Ishikawa (cell line): ENCODE measurements at regions not wholly inside any gene's neighbourhood (a gene's known extent, or its start where the extent isn't known, plus 50 kb on each side); places are given as distances from the start of the nearest gene placed in this dataset.

Experiments used
- CREB1 ChIP-seq: IDR thresholded peaks from 2 replicates; pipeline ENCODE4 v1.6.1; 2012; ENCODE audit warnings: low read depth
- EGR1 ChIP-seq: IDR thresholded peaks from 2 replicates; pipeline ENCODE4 v1.6.1; 2012
- EP300 ChIP-seq: IDR thresholded peaks from 2 replicates; pipeline ENCODE4 v1.6.1; 2012; ENCODE audit warnings: borderline replicate concordance
- MAX ChIP-seq: IDR thresholded peaks from 2 replicates; pipeline ENCODE4 v1.6.1; 2012
- RAD21 ChIP-seq: IDR thresholded peaks from 2 replicates; pipeline ENCODE4 v1.6.1; 2012; ENCODE audit warnings: low read depth
- TAF1 ChIP-seq: IDR thresholded peaks from 2 replicates; pipeline ENCODE4 v1.6.1; 2012; ENCODE audit warnings: low read depth, mild to moderate bottlenecking
- TEAD4 ChIP-seq: IDR thresholded peaks from 2 replicates; pipeline ENCODE4 v1.6.1; 2012
- USF1 ChIP-seq: IDR thresholded peaks from 2 replicates; pipeline ENCODE4 v1.6.1; 2012
- YY1 ChIP-seq: IDR thresholded peaks from 2 replicates; pipeline ENCODE4 v1.6.1; 2012; ENCODE audit warnings: low read depth
- ZBTB7A ChIP-seq: IDR thresholded peaks from 2 replicates; pipeline ENCODE4 v1.6.1; 2012; ENCODE audit warnings: low read depth
- TF ChIP-seq, protein P1 (sequence below): IDR thresholded peaks from 2 replicates; pipeline ENCODE4 v1.6.1; 2012; ENCODE audit warnings: low read depth, mild to moderate bottlenecking

GRCh38 chr15:81751256-81751655, 294.6 kb downstream of the MEX3B start:
- TF ChIP-seq MAX (no peak), ZBTB7A (no peak), TAF1 (no peak), YY1 (no peak), CREB1 (no peak), TEAD4 (no peak), RAD21 (no peak), EGR1 (no peak), USF1 (no peak), EP300 (no peak)
- TF ChIP-seq, protein P1, sequence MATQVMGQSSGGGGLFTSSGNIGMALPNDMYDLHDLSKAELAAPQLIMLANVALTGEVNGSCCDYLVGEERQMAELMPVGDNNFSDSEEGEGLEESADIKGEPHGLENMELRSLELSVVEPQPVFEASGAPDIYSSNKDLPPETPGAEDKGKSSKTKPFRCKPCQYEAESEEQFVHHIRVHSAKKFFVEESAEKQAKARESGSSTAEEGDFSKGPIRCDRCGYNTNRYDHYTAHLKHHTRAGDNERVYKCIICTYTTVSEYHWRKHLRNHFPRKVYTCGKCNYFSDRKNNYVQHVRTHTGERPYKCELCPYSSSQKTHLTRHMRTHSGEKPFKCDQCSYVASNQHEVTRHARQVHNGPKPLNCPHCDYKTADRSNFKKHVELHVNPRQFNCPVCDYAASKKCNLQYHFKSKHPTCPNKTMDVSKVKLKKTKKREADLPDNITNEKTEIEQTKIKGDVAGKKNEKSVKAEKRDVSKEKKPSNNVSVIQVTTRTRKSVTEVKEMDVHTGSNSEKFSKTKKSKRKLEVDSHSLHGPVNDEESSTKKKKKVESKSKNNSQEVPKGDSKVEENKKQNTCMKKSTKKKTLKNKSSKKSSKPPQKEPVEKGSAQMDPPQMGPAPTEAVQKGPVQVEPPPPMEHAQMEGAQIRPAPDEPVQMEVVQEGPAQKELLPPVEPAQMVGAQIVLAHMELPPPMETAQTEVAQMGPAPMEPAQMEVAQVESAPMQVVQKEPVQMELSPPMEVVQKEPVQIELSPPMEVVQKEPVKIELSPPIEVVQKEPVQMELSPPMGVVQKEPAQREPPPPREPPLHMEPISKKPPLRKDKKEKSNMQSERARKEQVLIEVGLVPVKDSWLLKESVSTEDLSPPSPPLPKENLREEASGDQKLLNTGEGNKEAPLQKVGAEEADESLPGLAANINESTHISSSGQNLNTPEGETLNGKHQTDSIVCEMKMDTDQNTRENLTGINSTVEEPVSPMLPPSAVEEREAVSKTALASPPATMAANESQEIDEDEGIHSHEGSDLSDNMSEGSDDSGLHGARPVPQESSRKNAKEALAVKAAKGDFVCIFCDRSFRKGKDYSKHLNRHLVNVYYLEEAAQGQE = no peak
